NOMO-1 treated with DMSO at 0.1 percent for 48 hours (cell line): ENCODE measurements at regions not wholly inside any gene's neighbourhood (a gene's known extent, or its start where the extent isn't known, plus 50 kb on each side); places are given as distances from the start of the nearest gene placed in this dataset.
A peak's percentile ranks its signal among the peaks of the same experiment; 100 is the strongest.

ENCODE experiments used
- DNase-seq: peaks from one replicate; lab custom pipeline; 2025; ENCODE audit not compliant: unreplicated experiment; lab: John Stamatoyannopoulos, UW

GRCh38 chr13:54573186-54573585 is 1544.6 kb downstream of the OLFM4 start:
- DNase-seq = no peak

- DNase-seq = no peak
Measured at GRCh38 chr13:54574791-54575190, 1546.2 kb downstream of the OLFM4 start.

GRCh38 chr13:54591540-54591939 is 1562.9 kb downstream of the OLFM4 start:
- no peak for DNase-seq

- DNase-seq = no peak
Measured at GRCh38 chr13:54592201-54592600, 1563.6 kb downstream of the OLFM4 start.

GRCh38 chr13:54593504-54593903 is 1564.9 kb downstream of the OLFM4 start:
- DNase-seq = no peak

- DNase-seq = no peak
Measured at GRCh38 chr13:54597540-54598088, 1569.0 kb downstream of the OLFM4 start.

GRCh38 chr13:54599413-54599812 is 1570.8 kb downstream of the OLFM4 start:
- no peak for DNase-seq

GRCh38 chr13:54606944-54607343 is 1578.3 kb downstream of the OLFM4 start:
- DNase-seq = no peak

- no peak for DNase-seq
Measured at GRCh38 chr13:54607421-54607820, 1578.8 kb downstream of the OLFM4 start.

GRCh38 chr13:54611390-54611789 is 1582.8 kb downstream of the OLFM4 start:
- no peak for DNase-seq

GRCh38 chr13:54614726-54615125 is 1586.1 kb downstream of the OLFM4 start:
- DNase-seq = no peak

- DNase-seq = peak; percentile 69
Measured at GRCh38 chr13:54626504-54626903, 1597.9 kb downstream of the OLFM4 start.

GRCh38 chr13:54627646-54628372 is 1599.2 kb downstream of the OLFM4 start:
- DNase-seq = no peak

- DNase-seq = no peak
Measured at GRCh38 chr13:54628383-54628782, 1599.8 kb downstream of the OLFM4 start.

GRCh38 chr13:54633456-54633855 is 1604.8 kb downstream of the OLFM4 start:
- DNase-seq = no peak

GRCh38 chr13:54636231-54636630 is 1607.6 kb downstream of the OLFM4 start:
- DNase-seq = no peak

GRCh38 chr13:54637366-54637765 is 1608.8 kb downstream of the OLFM4 start:
- DNase-seq = peak; percentile 84

- no peak for DNase-seq
Measured at GRCh38 chr13:54640719-54641118, 1612.1 kb downstream of the OLFM4 start.

GRCh38 chr13:54643863-54644262 is 1615.2 kb downstream of the OLFM4 start:
- DNase-seq = no peak

GRCh38 chr13:54647275-54647674 is 1618.7 kb downstream of the OLFM4 start:
- DNase-seq = no peak

GRCh38 chr13:54657588-54657987 is 1629.0 kb downstream of the OLFM4 start:
- DNase-seq = no peak

- DNase-seq = no peak
Measured at GRCh38 chr13:54658771-54659170, 1630.2 kb downstream of the OLFM4 start.

GRCh38 chr13:54660277-54660676 is 1631.7 kb downstream of the OLFM4 start:
- DNase-seq = no peak
